H9 (cell line): ENCODE measurements at regions not wholly inside any gene's neighbourhood (a gene's known extent, or its start where the extent isn't known, plus 50 kb on each side); places are given as distances from the start of the nearest gene placed in this dataset.

Source experiments
- DNase-seq: peaks from one replicate; pipeline ENCODE4 v3.0.0-alpha.2; 2017
- H2AFZ ChIP-seq: one replicate; pipeline ENCODE4 v1.6.1; 2013; ENCODE audit warnings: mild to moderate bottlenecking, low read length, control low read depth, moderate library complexity
- H2AK5ac ChIP-seq: 2 replicates; pipeline ENCODE4 v1.6.1; 2013; ENCODE audit warnings: low read length, control low read depth, mixed read lengths; ENCODE audit not compliant: insufficient read length
- H2BK120ac ChIP-seq: one replicate; pipeline ENCODE4 v1.6.1; 2013; ENCODE audit warnings: low read depth, mild to moderate bottlenecking, low read length, control low read depth, inconsistent platforms; ENCODE audit not compliant: poor library complexity, severe bottlenecking
- H2BK12ac ChIP-seq: 2 replicates; pipeline ENCODE4 v1.6.1; 2013; ENCODE audit warnings: low read length, control low read depth, mixed read lengths, low read depth; ENCODE audit not compliant: insufficient read length
- H2BK15ac ChIP-seq: 2 replicates; pipeline ENCODE4 v1.6.1; 2013; ENCODE audit warnings: low read depth, low read length, control low read depth
- H2BK20ac ChIP-seq: one replicate; pipeline ENCODE4 v1.6.1; 2013; ENCODE audit warnings: low read depth, mild to moderate bottlenecking, low read length, control low read depth, inconsistent platforms; ENCODE audit not compliant: poor library complexity, severe bottlenecking
- H2BK5ac ChIP-seq: 2 replicates; pipeline ENCODE4 v1.6.1; 2013; ENCODE audit warnings: low read length, control low read depth, mixed read lengths; ENCODE audit not compliant: insufficient read length
- H3K14ac ChIP-seq: 2 replicates; pipeline ENCODE4 v1.6.1; 2013; ENCODE audit warnings: low read length, control low read depth; ENCODE audit not compliant: insufficient read depth
- H3K18ac ChIP-seq: 2 replicates; pipeline ENCODE4 v1.6.1; 2013; ENCODE audit warnings: low read depth, mild to moderate bottlenecking, mixed read lengths, low read length, control low read depth; ENCODE audit not compliant: insufficient read length
- H3K23ac ChIP-seq: 2 replicates; pipeline ENCODE4 v1.6.1; 2013; ENCODE audit warnings: low read length, control low read depth, mixed read lengths, low read depth; ENCODE audit not compliant: insufficient read length
- H3K23me2 ChIP-seq: 2 replicates; pipeline ENCODE4 v1.6.1; 2013; ENCODE audit warnings: low read depth, mild to moderate bottlenecking, mixed read lengths, low read length, control low read depth; ENCODE audit not compliant: insufficient read length, poor library complexity, severe bottlenecking
- H3K27ac ChIP-seq: 2 replicates; pipeline ENCODE4 v1.5.1; 2013; ENCODE audit warnings: low read length, control low read depth, mixed read lengths, low read depth; ENCODE audit not compliant: insufficient read length
- H3K27me3 ChIP-seq: 2 replicates; pipeline ENCODE4 v1.6.1; 2013; ENCODE audit warnings: low read length, control low read depth, inconsistent platforms; ENCODE audit not compliant: insufficient read depth
- H3K4ac ChIP-seq: 2 replicates; pipeline ENCODE4 v1.6.1; 2013; ENCODE audit warnings: low read depth, mild to moderate bottlenecking, control low read depth, inconsistent platforms, low read length, moderate library complexity
- H3K4me1 ChIP-seq: 2 replicates; pipeline ENCODE4 v1.6.1; 2013; ENCODE audit warnings: low read length, control low read depth, inconsistent platforms; ENCODE audit not compliant: insufficient read depth
- H3K4me2 ChIP-seq: 2 replicates; pipeline ENCODE4 v1.6.1; 2013; ENCODE audit warnings: low read length, control low read depth, mixed read lengths; ENCODE audit not compliant: insufficient read length, insufficient read depth
- H3K56ac ChIP-seq: 2 replicates; pipeline ENCODE4 v1.6.1; 2013; ENCODE audit warnings: low read depth, mild to moderate bottlenecking, mixed read lengths, low read length, control low read depth; ENCODE audit not compliant: insufficient read length
- H3K79me1 ChIP-seq: 2 replicates; pipeline ENCODE4 v1.6.1; 2013; ENCODE audit warnings: low read depth, mild to moderate bottlenecking, moderate library complexity, low read length, control low read depth, inconsistent platforms; ENCODE audit not compliant: insufficient read depth, poor library complexity, severe bottlenecking
- H3K79me2 ChIP-seq: 2 replicates; pipeline ENCODE4 v1.6.1; 2013; ENCODE audit warnings: low read length, control low read depth, inconsistent platforms; ENCODE audit not compliant: insufficient read depth
- H3K9ac ChIP-seq: 2 replicates; pipeline ENCODE4 v1.6.1; 2013; ENCODE audit warnings: low read length, control low read depth, mixed read lengths; ENCODE audit not compliant: insufficient read length; ENCODE audit errors: extremely low read depth
- H3K9me3 ChIP-seq: one replicate; pipeline ENCODE4 v1.6.1; 2013; ENCODE audit warnings: low read depth, low read length, inconsistent platforms; ENCODE audit not compliant: control insufficient read depth
- H3T11ph ChIP-seq: one replicate; pipeline ENCODE4 v1.6.1; 2013; ENCODE audit warnings: mild to moderate bottlenecking, low read length, control low read depth, inconsistent platforms
- H4K20me1 ChIP-seq: one replicate; pipeline ENCODE4 v1.6.1; 2013; ENCODE audit not compliant: control insufficient read depth, insufficient read length, insufficient read depth
- H4K5ac ChIP-seq: 2 replicates; pipeline ENCODE4 v1.6.1; 2013; ENCODE audit warnings: low read depth, mild to moderate bottlenecking, mixed read lengths, low read length, control low read depth; ENCODE audit not compliant: insufficient read length
- H4K8ac ChIP-seq: replicated peaks from 2 replicates; pipeline ENCODE4 v1.6.1; 2013; ENCODE audit warnings: low read length, control low read depth, mixed read lengths, low read depth; ENCODE audit not compliant: insufficient read length
- H4K91ac ChIP-seq: 2 replicates; pipeline ENCODE4 v1.6.1; 2013; ENCODE audit warnings: low read depth, mild to moderate bottlenecking, moderate library complexity, mixed read lengths, low read length, control low read depth; ENCODE audit not compliant: insufficient read length
- H3K27ac Mint-ChIP-seq, 3 experiments: 2 replicates in 2 of 3; 3 replicates in 1 of 3; pipeline ENCODE4 v1.8.0; 2020 to 2021; ENCODE audit warnings: mixed read lengths in 3 of 3, mild to moderate bottlenecking in 1 of 3, moderate library complexity in 1 of 3
- H3K27me3 Mint-ChIP-seq: 2 replicates; pipeline ENCODE4 v1.8.0; 2021; ENCODE audit warnings: low read depth, mild to moderate bottlenecking, moderate library complexity, mixed read lengths
- H3K36me3 Mint-ChIP-seq, 3 experiments: 2 replicates in 2 of 3; 3 replicates in 1 of 3; pipeline ENCODE4 v1.8.0; 2020 to 2021; ENCODE audit warnings: low read depth in 3 of 3, mixed read lengths in 3 of 3; ENCODE audit not compliant: insufficient read depth in 1 of 3
- H3K4me1 Mint-ChIP-seq, 2 experiments: 2 replicates each; pipeline ENCODE4 v1.8.0; 2020; ENCODE audit warnings: mixed read lengths in 2 of 2
- H3K4me3 Mint-ChIP-seq, 2 experiments: 2 replicates in 1 of 2; 3 replicates in 1 of 2; pipeline ENCODE4 v1.8.0; 2020 to 2021; ENCODE audit warnings: mild to moderate bottlenecking in 2 of 2, mixed read lengths in 2 of 2, moderate library complexity in 1 of 2
- H3K9me3 Mint-ChIP-seq, 2 experiments: 2 replicates in 1 of 2; 3 replicates in 1 of 2; pipeline ENCODE4 v1.8.0; 2020; ENCODE audit warnings: mild to moderate bottlenecking in 2 of 2, mixed read lengths in 2 of 2, moderate library complexity in 1 of 2
- CTCF ChIP-seq: fragments of 200-600 bp; sonication (generic); conservative IDR thresholded peaks from 3 replicates; pipeline ENCODE4 v1.8.0; 2021; ENCODE audit warnings: antibody characterized with exemption, mild to moderate bottlenecking
- WGBS: extraction: QIAGEN DNeasy Blood & Tissue Kit; methylation state at CpG from one replicate; pipeline ENCODE4 v1.1.7; 2013; ENCODE audit warnings: missing lambda C conversion rate, low lambda C conversion rate, mixed read lengths; ENCODE audit not compliant: insufficient read length; ENCODE audit errors: extremely low coverage; 5-methylcytosine and 5-hydroxymethylcytosine counted together

DNA sequence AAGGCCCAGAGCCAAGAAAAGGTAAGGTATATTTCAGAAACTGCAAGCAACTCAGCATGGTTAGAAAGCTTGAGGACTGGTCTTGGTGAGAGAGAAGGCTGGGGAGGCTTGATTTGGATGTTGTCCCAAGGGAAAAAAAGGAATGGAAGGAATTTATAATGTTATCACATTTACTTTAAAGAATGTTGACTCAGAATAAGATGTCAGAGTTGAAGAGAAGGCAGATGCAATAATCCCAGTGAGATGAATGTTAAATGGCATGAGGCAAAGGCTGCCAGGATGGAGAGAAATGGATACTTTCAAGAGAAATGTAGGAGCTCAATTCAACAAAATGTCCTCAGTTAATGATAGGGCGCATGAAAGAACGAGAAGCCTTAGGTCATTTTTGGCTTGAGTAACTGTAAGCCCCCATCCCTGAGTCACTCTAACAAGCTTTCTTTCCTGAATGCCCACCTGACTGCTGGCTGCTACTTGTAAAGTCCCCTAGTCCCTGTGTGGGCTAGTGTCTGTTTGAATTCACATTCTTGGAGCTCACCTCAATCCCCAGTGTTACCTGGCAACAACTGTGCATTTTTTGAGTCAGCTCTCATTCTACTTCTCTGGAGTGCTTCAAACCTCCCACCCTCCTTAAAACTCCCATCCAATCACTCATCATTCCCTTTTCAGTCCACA is 103.0 kb upstream of the TAPT1 start:
- Histone ChIP-seq H2AFZ (no peak overlapping the region), H4K91ac (no peak overlapping the region), H3K4me1 (no peaks in the 10 kb centered on the region), H3K23ac (no peak overlapping the region), H3K23me2 (no peaks in the 10 kb centered on the region), H2AK5ac (no peak overlapping the region), H3K9me3 (no peaks in the 10 kb centered on the region), H2BK20ac (no peak overlapping the region), H2BK12ac (no peak overlapping the region), H3K4ac (no peak overlapping the region), H4K8ac (no peak overlapping the region), H3T11ph (no peak overlapping the region), H2BK15ac (no peak overlapping the region), H4K20me1 (no peaks in the 10 kb centered on the region), H3K18ac (no peak overlapping the region), H3K27me3 (no peaks in the 10 kb centered on the region), H3K9ac (no peak overlapping the region), H2BK120ac (no peak overlapping the region), H3K79me2 (no peaks in the 10 kb centered on the region), H3K14ac (no peak overlapping the region), H3K4me2 (no peak overlapping the region), H3K56ac (no peak overlapping the region), H3K27ac (no peak overlapping the region), H2BK5ac (no peak overlapping the region), H3K79me1 (no peaks in the 10 kb centered on the region), H4K5ac (no peak overlapping the region)
- Mint-ChIP-seq H3K4me1 (peaks cover 7% of the 10 kb centered on the region in 2 experiments; a peak in 3 of 4 replicates), H3K4me3 (no peak overlapping the region), H3K36me3 (no peaks in the 10 kb centered on the region), H3K9me3 (no peaks in the 10 kb centered on the region), H3K27me3 (peaks cover 4% of the 10 kb centered on the region; the same call in 1 of the 2 replicates), H3K27ac (no peak overlapping the region)
- no peak for TF ChIP-seq CTCF
- DNase-seq = no peak
- no CpG with 5 or more reads among the region's 2 CpGs for WGBS
